ENCODE measurements at regions not wholly inside any gene's neighbourhood (a gene's known extent, or its start where the extent isn't known, plus 50 kb on each side); places are given as distances from the start of the nearest gene placed in this dataset.

DNA sequence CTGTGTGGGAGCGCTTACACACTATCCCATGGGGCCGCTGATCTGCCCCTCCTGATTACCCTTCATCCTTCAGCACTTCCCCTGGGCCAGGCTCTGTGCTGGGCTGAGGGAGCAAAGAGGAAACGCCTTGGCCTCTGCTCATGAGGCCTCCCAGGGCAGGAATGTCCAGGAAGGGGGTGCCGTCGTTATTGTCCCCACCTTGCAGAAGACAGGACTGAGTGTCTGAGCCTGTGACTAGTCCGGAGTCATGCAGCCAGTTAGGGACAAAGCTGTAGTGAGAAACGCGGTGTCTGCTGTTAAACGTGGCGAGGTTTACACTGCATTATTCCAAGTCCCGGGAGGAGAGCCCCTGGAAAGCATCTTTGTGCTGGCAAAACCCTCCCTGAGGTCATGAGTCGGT lies 160.0 kb downstream of the TRIM29 start:
- TF ChIP-seq, protein P1, sequence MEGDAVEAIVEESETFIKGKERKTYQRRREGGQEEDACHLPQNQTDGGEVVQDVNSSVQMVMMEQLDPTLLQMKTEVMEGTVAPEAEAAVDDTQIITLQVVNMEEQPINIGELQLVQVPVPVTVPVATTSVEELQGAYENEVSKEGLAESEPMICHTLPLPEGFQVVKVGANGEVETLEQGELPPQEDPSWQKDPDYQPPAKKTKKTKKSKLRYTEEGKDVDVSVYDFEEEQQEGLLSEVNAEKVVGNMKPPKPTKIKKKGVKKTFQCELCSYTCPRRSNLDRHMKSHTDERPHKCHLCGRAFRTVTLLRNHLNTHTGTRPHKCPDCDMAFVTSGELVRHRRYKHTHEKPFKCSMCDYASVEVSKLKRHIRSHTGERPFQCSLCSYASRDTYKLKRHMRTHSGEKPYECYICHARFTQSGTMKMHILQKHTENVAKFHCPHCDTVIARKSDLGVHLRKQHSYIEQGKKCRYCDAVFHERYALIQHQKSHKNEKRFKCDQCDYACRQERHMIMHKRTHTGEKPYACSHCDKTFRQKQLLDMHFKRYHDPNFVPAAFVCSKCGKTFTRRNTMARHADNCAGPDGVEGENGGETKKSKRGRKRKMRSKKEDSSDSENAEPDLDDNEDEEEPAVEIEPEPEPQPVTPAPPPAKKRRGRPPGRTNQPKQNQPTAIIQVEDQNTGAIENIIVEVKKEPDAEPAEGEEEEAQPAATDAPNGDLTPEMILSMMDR (IDR thresholded peaks at IDR 0.05; ENCODE audit: poor library complexity) = no peak
- TF ChIP-seq EZH2 (IDR thresholded peaks at IDR 0.05; ENCODE audit: borderline replicate concordance) (no peak), EZH2phosphoT487 (IDR thresholded peaks at IDR 0.05; ENCODE audit: low read depth, severe bottlenecking, unreplicated experiment) (no peak)

Measured in hepatocyte (in vitro differentiated cells).